K562 (cell line): ENCODE measurements at regions not wholly inside any gene's neighbourhood (a gene's known extent, or its start where the extent isn't known, plus 50 kb on each side); places are given as distances from the start of the nearest gene placed in this dataset.

Source experiments
- HDAC1 ChIP-seq, 2 experiments: fragments of 450-650 bp; IDR thresholded peaks; 2 replicates each; pipeline ENCODE4 v1.6.1; 2016 to 2017; ENCODE audit warnings: inconsistent platforms in 1 of 2, mild to moderate bottlenecking in 1 of 2, moderate library complexity in 1 of 2
- RBM25 ChIP-seq: fragments of 200-400 bp; formaldehyde crosslinking; IDR thresholded peaks from 2 replicates; pipeline ENCODE4 v1.6.1; 2018; ENCODE audit warnings: low read length, low read depth, moderate library complexity; ENCODE audit not compliant: severe bottlenecking
- TF ChIP-seq, protein P1 (sequence below), 2 experiments: fragments of 450-650 bp in 1 of 2; sonication (generic) in 1 of 2; formaldehyde crosslinking in 1 of 2; IDR thresholded peaks; 2 replicates each; pipeline versions ENCODE4 v1.7.1 to v1.9.0; 2016 to 2022; ENCODE audit warnings: inconsistent platforms in 1 of 2, mild to moderate bottlenecking in 1 of 2, missing genetic modification reagents in 1 of 2

DNA sequence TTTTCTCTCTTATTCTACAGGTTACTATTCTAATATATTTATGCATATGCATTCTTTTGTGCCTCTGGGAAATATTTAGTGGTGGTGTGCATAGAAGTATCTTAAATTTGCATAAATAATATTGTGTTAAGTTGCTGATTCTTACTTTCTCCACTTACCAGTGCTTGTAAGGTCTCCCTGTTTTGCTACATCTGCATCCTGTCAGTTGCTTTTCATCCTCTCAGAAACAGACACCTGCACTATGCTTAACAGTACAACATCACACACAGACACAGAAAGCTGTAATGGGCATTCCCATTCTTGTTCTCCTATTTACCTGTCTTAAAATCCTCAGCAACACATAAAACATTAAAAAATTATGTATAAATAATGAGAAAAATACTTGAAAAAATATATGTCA, 713.3 kb upstream of the RGMB start (continued):
- TF ChIP-seq, protein P1, sequence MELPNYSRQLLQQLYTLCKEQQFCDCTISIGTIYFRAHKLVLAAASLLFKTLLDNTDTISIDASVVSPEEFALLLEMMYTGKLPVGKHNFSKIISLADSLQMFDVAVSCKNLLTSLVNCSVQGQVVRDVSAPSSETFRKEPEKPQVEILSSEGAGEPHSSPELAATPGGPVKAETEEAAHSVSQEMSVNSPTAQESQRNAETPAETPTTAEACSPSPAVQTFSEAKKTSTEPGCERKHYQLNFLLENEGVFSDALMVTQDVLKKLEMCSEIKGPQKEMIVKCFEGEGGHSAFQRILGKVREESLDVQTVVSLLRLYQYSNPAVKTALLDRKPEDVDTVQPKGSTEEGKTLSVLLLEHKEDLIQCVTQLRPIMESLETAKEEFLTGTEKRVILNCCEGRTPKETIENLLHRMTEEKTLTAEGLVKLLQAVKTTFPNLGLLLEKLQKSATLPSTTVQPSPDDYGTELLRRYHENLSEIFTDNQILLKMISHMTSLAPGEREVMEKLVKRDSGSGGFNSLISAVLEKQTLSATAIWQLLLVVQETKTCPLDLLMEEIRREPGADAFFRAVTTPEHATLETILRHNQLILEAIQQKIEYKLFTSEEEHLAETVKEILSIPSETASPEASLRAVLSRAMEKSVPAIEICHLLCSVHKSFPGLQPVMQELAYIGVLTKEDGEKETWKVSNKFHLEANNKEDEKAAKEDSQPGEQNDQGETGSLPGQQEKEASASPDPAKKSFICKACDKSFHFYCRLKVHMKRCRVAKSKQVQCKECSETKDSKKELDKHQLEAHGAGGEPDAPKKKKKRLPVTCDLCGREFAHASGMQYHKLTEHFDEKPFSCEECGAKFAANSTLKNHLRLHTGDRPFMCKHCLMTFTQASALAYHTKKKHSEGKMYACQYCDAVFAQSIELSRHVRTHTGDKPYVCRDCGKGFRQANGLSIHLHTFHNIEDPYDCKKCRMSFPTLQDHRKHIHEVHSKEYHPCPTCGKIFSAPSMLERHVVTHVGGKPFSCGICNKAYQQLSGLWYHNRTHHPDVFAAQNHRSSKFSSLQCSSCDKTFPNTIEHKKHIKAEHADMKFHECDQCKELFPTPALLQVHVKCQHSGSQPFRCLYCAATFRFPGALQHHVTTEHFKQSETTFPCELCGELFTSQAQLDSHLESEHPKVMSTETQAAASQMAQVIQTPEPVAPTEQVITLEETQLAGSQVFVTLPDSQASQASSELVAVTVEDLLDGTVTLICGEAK (IDR thresholded peaks at IDR 0.05): no peak
- TF ChIP-seq, protein P1 (CRISPR knock-in tag; IDR thresholded peaks at IDR 0.05): no peak
- no peak for TF ChIP-seq HDAC1 (IDR thresholded peaks at IDR 0.05)
- no peak for TF ChIP-seq RBM25
